ENCODE measurements at regions not wholly inside any gene's neighbourhood (a gene's known extent, or its start where the extent isn't known, plus 50 kb on each side); places are given as distances from the start of the nearest gene placed in this dataset.

GRCh38 chr4:60215906-60216305, 984.2 kb upstream of the ADGRL3 start:
- DNase-seq = no peak

DNA sequence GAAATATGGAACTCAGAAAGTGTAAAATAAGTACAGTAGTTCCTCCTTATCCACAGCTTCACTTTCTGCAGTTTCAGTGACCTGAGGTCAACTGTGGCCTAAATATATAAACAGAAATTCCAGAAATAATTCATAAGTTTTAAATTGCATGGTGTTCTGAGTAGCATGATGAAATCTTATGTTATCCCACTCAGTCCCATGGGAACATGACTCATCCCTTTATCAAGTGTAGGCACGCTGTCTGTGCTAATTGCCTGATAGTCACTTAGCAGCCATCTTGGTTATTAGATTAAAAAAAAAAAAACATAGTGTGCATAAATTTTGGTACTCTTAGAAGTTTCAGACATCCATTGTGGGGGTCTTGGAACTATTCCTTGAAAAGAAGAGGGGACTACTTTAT, 983.4 kb upstream of the ADGRL3 start:
- no peak for DNase-seq

DNA sequence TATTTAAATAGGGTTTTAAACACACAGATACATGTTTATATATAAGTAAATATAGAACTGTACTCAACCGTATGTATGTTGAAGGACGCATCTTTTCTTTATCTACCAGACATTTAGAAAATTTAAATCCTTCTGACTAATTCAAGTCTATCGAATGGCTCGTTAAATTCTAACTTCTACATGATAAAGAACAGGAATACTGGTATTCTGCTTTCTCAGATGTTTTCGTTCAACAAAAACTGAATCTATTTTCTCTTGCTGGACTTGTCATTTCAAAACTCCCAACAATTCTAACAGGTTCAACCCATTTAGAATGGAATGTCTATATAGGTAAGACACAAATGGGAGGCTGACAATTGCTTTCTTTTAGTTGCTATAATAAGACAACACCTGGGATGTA, 978.3 kb upstream of the ADGRL3 start:
- no peak for DNase-seq

GRCh38 chr4:60223208-60223923, 976.8 kb upstream of the ADGRL3 start:
- DNase-seq = no peak

DNA sequence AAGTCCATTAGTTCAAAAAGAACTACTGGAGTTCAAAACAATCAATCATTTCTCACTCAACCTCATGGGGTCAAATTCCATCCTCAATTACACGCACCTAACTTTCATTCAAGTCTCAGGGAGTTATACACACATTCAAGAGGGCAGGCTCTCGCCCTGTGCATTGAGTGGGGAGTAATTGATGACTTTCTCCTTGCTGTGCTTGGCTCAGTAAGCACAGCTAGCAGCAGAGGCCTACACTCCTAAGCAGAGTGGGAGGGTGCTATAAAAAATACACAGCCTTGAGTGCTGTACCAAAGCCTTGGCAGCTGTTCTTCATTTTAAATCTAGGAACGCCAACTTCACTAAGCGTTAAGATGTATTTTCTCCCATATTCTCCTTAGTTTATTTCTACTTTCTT, 958.3 kb upstream of the ADGRL3 start:
- DNase-seq = peak; percentile 4 to 73

- DNase-seq = no peak
These were observed 950.3 kb upstream of the ADGRL3 start for GRCh38 chr4:60249784-60250183.

DNA sequence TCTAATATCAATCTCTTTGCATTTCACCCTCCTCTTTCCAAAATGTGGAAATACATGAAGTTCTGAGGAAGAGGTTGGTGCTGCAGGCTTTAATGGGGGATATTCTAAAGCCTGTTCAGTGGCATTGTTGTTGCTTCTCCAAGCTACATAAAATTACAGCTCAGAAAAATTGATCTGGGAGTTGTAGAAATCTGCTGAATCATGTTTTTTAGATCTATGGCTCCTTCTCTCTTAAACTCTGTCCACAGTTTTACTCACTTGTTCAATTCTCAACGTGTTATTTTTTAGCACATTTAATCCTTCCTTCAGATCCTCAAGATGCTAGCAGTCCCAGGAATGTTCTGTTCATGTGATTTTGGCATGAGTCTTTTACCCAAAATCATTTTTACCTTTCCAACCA, 949.5 kb upstream of the ADGRL3 start:
- no peak for DNase-seq

GRCh38 chr4:60259781-60260180, 940.3 kb upstream of the ADGRL3 start:
- no peak for DNase-seq

DNA sequence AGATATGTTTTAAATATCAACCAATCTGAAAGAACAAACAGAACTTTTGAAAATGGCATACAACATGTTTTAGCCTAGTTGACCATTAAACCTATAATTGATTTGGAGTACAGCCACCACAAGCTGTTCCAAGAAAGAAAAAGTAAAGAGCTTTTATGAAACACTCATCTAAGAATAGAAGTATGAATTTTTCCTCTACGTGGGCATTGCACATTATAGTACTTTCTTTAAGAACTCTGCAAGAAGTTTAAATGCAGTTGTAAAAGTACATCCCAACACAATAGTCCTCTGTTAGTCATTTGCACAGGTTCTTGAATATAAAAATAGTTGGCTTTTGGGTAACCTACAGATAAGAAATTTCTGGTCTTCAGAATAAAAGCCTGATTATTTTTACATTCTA, 933.6 kb upstream of the ADGRL3 start:
- no peak for DNase-seq

- DNase-seq = no peak
These were observed 903.7 kb upstream of the ADGRL3 start for GRCh38 chr4:60296386-60296785.

DNA sequence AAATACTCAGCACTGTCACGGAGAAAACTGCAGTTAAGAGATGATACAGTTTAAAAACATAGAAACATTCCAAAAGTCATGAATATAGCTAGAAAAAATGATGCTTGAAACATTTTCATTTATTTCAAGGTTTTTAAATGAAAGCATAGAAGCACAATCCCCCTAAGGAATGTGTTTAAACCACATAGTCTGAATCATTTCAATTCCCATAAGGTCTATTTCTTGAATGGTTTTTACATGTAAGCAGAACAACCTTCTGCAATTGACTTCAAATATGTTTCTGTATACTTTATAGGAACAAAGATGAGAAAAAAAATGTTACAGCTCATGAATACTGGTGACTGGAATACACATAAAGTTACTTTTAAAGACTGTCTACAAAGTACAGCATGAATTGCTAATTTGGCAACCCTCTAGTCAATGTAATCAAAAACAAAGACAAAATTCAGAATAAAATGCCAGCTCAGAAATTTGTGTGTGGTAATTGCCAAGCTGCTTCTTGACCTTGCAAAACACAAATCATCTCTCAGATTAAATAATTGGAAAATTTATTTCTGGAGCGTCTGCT, 886.4 kb upstream of the ADGRL3 start:
- no peak for DNase-seq

DNA sequence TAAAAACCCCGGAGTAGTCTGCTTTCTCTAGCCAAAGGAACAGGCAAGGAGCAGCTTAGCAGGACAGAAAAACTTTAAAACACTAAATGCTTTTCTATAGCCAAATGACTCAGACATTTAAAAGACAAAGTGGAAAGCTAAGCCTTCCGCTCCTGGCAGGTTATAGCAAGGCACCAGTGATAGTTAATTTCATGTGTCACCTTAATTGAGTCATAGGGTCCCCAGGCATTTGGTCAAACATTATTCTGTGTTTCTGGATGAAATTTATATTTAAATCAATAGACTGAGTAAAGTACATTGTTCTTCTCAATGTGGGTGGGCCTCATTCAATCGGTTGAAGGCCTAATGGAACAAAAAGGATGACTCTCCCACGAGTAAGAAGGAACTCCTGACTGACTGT, 885.7 kb upstream of the ADGRL3 start:
- no peak for DNase-seq

GRCh38 chr4:60315586-60315985, 884.5 kb upstream of the ADGRL3 start:
- DNase-seq = no peak

DNA sequence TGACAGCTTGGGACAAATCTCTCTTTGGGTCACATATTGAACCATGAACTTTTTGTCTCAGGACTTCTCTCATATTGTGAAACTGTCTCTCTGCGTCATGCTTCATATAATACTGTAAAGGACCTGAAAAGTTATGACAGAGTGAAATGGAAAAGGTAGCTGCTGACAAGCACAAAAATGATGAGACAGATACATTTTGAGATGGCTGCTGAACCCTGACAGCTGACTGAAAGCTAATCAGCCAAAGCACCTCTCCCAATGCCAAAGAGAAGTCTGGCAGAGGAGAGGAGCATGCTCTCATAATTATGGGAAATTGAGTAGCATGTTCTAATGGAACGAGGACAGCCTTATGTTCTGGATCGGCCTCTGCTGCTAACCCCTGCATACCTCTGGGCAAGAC, 873.4 kb upstream of the ADGRL3 start:
- no peak for DNase-seq

GRCh38 chr4:60327651-60328050, 872.5 kb upstream of the ADGRL3 start:
- DNase-seq = no peak

GRCh38 chr4:60344908-60345307, 855.2 kb upstream of the ADGRL3 start:
- no peak for DNase-seq

DNA sequence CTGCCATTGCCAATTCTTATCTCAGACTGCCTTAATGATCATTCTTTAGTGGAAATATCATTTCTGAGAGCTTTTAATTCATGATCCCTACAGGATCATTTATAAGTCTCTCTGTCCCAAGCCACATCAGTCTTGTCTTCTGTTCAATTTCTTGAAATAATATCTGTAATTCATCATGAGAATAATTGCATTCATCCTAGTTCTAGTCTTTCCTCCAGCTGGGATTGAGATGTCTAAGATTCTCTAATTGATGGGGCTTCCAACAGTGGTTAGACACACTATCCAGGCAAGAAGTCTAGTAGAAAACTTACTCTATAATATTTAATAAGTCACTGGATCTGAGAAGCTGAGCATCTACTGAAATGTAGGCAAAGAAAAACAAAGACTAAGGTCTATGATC, 854.7 kb upstream of the ADGRL3 start:
- no peak for DNase-seq

DNA sequence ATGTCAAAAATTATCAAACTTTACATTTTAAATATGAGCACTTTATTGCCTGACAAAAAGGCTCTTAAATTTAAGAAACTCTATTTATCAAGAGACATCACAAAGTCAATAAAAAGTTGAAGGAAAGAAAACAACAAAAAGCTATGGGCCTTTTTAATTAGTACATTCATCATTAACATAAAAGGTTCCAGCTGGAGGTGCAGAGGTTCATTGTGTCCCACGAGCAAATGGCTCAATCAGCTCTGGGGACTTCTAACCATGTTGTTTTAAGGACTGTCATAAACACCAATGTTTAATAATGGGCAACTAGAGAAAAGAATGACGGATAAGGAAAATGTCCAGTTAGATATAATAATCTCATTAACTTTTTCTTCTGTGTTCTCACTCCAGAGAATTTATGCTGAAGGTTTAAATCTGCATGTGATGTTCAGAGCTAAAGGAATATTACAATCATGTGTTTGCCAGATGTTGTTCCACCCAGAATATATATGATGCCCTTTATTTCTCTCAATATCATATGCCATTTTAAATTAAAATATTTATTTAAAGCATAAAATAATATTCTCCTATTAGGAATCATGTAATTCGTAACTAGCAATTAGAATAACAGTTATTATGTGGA, 840.3 kb upstream of the ADGRL3 start:
- no peak for DNase-seq

DNA sequence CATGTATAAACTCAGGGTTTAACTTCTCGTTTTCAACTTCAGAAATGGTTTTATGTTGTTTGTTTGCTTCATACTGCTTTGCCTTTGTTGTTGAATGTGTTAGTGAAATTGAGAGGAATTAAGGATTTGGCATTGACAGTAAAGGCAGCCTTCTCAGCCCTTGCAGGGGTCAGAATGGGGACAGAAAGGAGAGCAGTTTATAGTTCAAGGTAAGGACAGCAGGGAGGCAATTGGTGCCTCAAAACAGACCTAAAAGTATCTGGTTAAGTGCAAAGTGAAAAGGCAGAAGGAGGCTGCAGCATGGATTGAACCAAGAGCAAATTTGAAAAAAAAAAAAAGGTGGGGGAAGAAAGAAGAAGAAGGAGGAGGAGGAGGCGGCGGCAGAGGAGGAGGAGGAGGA, 835.0 kb upstream of the ADGRL3 start:
- no peak for DNase-seq

DNA sequence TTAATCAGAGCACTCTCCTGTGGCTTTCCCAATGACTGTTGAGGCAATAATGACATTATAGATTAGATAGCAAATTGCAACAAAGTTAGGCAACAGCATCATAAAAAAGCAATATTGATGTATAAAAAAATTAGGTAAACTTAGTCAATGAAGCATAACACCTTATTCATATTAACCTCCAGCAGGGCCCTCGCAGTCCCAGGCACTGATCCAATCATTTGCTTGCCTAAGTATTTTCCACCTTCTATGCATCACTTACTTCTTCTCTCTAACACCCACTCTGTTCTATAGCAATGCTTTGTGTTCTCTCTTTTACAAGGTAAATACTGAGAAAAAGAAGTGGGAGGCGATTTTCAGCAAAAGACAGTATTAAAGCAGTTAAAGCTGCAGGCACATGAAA, 833.5 kb upstream of the ADGRL3 start:
- peak; percentile 3 to 51 for DNase-seq

- no peak for DNase-seq
These were observed 831.1 kb upstream of the ADGRL3 start for GRCh38 chr4:60368986-60369385.

GRCh38 chr4:60378010-60378409, 822.1 kb upstream of the ADGRL3 start:
- no peak for DNase-seq

GRCh38 chr4:60384516-60384915, 815.6 kb upstream of the ADGRL3 start:
- DNase-seq = no peak

- no peak for DNase-seq
These were observed 810.5 kb upstream of the ADGRL3 start for GRCh38 chr4:60389633-60390032.

Measured in NCI-H2081 (cell line).